HG02840 (cell line): ENCODE measurements at regions not wholly inside any gene's neighbourhood (a gene's known extent, or its start where the extent isn't known, plus 50 kb on each side); places are given as distances from the start of the nearest gene placed in this dataset.

ENCODE experiments used
- ATAC-seq: cut with Tn5 transposase; IDR thresholded peaks from one replicate; pipeline ENCODE4 v1.9.1; 2021; ENCODE audit warnings: mild to moderate bottlenecking, moderate library complexity, moderate number of reproducible peaks; ENCODE audit not compliant: unreplicated experiment, low FRiP score

GRCh38 chr2:20558391-20559150 lies 92.3 kb downstream of the HS1BP3 start:
- no peak for ATAC-seq

DNA sequence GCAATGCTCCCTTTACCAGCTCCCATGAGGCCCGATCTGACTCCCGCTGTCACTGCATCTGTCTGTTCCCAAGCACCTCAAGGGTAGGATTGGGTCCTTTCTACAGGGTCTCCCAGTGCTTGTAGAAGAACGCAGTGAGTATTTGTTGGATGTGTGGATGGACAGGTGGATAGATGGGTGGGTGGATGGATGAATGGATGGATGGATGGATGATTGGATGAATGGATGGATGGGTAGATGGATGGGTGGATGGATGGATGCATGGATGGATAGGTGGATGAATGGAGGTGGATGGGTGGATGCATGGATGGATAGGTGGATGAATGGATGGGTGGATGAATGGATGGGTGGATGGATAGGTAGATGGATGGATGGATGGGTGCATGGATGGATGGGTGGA lies 91.6 kb downstream of the HS1BP3 start:
- no peak for ATAC-seq

DNA sequence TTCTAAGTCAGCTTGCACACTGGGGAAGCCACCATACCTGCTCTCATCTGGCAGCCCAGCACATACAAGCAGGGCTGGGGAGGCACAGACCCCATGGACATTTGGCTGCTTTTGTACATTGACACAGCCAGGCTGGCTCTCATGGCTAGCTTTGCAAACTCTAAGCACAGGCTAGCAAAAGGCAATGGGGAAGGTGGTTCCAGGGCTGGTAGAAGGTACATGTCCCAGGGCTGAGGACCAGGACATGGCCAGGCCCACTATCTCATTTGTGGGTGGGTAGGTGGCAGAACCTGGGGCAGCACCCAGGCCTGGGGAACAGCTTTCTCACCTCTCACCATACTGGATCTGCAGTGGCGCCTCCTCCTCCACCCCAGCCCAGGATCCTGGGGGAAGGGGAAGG lies 90.9 kb downstream of the HS1BP3 start:
- ATAC-seq, result no peak

- ATAC-seq, result no peak
These were observed 89.8 kb downstream of the HS1BP3 start for GRCh38 chr2:20560891-20561636.

DNA sequence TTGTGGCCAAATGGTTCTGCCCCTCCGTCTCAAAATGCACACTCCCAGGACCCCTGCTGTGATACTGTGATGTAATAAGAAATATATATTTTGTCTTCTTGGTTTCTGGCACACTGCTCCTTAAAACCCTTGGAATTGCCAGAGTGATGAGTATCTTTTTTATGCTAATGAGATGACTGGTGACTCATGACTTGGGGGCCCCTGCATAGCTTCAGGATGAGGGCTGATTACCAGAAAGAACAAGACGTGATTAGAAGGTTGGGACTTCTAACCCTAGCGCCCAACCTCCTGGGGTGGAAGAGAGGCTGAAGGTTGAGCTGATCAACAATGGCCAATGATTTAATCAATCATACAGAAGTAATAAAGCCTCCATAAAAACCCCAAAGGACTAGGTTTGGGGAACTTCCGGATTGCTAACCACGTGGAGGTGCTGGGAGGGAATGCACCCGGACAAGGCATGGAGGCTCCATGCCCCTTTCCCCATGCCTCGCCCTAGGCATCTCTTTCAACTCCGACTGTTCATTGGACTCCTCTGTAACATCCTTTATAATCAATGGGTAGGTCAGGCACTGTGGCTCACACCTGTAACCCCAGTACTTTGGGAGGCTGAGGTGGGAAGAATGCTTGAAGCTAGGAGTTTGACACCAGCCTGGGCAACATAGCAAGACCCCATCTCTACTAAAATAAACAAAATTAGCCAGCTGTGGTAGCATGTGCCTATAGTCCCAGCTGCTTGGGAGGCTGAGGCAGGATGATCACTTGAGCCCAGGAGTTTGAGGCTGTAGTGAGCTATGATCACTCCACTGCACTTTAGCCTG lies 89.1 kb downstream of the HS1BP3 start:
- ATAC-seq, result no peak

DNA sequence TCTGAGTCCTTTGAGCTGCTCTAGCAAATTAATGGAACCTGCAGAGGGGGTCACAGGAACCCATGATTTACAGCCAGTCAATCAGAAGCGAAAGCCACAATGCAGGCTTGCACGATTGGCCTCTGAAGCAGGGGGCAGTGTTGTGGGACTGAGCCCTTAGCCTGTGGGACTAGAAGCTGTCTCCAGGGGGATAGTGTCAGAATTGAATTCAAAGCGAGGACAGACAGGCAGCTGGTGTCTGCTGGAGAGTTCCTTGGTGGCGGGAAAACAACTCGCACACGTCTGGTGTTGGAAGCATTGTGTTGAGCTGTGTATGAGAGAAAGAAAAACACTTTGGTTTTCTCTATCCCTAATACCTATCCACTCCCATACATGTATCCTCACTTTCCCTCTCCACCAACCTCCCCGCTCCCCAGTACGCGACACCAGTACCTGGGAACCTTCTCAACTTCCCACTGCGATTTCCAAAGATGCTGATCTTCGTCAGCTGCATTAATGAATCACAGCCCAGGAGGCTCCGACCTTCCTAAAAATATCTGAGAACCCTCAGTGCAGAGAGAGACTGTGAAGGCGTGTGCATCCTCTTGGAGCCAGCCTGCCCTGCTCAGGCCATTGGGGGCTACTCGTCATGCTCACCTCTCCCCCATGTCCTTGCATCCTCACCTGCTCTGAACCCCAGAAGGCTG lies 88.2 kb downstream of the HS1BP3 start:
- ATAC-seq, result no peak

DNA sequence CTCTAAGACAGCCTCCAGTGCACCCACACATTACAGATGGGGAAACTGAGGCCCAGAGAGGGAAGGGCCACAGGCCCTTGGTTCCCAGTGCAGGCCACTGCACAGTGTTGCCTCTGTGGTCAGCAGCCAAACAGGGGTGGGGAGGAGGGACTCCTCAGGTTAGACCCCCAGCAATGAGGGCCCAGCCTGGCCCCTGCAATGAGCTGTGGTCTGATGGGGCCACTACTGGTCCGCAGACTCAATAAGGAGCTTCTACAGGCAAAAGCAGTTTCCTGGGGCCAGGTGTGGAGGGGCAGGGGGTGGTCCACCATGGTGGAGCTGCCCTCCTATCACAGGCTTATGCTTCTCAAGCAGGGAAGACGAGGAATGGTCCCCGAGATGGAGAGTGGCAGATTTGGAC lies 87.6 kb downstream of the HS1BP3 start:
- ATAC-seq, result no peak

- ATAC-seq, result no peak
These were observed 87.1 kb downstream of the HS1BP3 start for GRCh38 chr2:20563833-20564232.

DNA sequence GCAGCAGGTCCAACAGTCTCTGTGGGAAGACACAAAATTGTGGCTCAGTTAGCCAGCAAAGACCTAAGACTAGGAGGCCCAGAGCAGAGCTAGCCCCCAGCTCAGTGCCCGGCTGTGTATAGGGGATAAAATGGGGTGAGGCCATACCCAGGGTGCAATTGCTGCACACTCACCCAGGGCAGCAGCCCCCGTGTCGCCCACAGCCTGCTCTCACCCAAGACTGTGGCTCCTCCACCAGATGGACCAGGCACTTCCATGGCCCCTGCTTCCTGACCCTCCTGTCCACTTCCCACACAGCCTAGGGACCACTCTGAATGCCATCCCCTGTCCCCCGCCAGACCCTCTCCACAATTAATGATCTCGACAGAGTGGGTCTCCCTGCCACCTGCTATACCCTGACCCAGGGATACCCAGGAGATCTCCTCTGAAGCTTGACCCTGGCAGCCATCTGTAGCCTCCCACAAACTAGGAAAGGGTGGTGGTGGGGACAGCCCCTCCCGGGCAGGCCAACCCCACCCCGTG lies 85.7 kb downstream of the HS1BP3 start:
- ATAC-seq, result no peak

- ATAC-seq, result no peak
These were observed 85.2 kb downstream of the HS1BP3 start for GRCh38 chr2:20565623-20566236.

DNA sequence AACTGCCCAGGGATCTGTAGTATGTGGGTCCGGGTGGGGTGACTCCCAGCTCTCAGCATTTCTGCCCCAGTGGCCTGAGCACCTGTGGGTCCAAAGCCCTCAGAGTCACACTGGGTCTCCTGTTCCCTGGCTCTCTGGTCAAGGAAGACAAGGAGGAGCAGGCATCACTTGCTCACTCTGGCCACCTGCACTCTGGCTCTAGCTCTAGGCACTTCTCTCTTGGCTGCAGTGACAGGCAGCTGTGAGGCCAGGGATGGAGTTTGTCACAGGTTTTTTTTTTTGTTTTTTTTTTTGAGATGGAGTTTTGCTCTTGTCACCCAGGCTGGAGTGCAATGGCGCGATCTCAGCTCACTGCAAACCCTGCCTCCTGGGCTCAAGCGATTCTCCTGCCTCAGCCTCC lies 84.6 kb downstream of the HS1BP3 start:
- no peak for ATAC-seq

- ATAC-seq, result no peak
These were observed 83.6 kb downstream of the HS1BP3 start for GRCh38 chr2:20567159-20567925.
